ENCODE measurements at regions not wholly inside any gene's neighbourhood (a gene's known extent, or its start where the extent isn't known, plus 50 kb on each side); places are given as distances from the start of the nearest gene placed in this dataset.

DNA sequence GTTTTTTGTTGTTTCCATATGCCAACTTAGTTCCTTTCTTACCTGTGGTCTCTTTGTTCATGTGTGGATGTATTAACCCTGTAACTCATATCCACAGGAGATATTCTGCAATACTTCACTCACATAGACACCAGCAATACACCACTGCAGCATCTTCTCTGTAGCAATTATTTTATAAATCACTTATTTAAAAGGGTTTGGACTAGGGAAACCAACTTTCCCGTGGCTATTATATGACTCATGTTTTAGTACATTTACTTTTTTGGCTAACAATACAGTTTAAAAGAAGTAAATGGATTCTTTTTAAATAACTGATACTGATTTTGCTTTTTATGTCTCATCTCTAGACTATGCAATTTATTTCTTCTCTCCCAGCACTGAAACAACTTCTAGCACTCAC is 488.9 kb downstream of the MBD2 start:
- H3K9me3 ChIP-seq (ENCODE audit: control insufficient read depth, low read length) = peaks cover 5% of the 10 kb centered on the region
- Mint-ChIP-seq H3K36me3 (ENCODE audit: low read depth) (no peaks in the 10 kb centered on the region), H3K27me3 (ENCODE audit: insufficient read depth) (no peaks in the 10 kb centered on the region), H3K4me3 (no peak overlapping the region), H3K4me1 (no peaks in the 10 kb centered on the region), H3K9me3 (peaks cover 3% of the 10 kb centered on the region), H3K27ac (no peak overlapping the region)
- no peaks in the 10 kb centered on the region for H3K36me3 ChIP-seq (ENCODE audit: control insufficient read depth, insufficient read depth, low read length)
- no peak overlapping the region for H3K27ac ChIP-seq (ENCODE audit: low read depth, low read length)
- H3K27me3 ChIP-seq (ENCODE audit: control insufficient read depth, insufficient read depth, low read length, poor library complexity, severe bottlenecking) = no peaks in the 10 kb centered on the region
- WGBS, 2 experiments (ENCODE audit: insufficient coverage in 1 of 2, insufficient read length in 1 of 2) = no CpG with 5 or more reads among the region's 1 CpG
- DNase-seq = no peak
- TF ChIP-seq, protein P1, sequence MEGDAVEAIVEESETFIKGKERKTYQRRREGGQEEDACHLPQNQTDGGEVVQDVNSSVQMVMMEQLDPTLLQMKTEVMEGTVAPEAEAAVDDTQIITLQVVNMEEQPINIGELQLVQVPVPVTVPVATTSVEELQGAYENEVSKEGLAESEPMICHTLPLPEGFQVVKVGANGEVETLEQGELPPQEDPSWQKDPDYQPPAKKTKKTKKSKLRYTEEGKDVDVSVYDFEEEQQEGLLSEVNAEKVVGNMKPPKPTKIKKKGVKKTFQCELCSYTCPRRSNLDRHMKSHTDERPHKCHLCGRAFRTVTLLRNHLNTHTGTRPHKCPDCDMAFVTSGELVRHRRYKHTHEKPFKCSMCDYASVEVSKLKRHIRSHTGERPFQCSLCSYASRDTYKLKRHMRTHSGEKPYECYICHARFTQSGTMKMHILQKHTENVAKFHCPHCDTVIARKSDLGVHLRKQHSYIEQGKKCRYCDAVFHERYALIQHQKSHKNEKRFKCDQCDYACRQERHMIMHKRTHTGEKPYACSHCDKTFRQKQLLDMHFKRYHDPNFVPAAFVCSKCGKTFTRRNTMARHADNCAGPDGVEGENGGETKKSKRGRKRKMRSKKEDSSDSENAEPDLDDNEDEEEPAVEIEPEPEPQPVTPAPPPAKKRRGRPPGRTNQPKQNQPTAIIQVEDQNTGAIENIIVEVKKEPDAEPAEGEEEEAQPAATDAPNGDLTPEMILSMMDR (conservative IDR thresholded peaks at IDR 0.05) = no peak
- no peaks in the 10 kb centered on the region for H3K4me1 ChIP-seq (ENCODE audit: control insufficient read depth, insufficient read depth, low read length)
- H3K4me3 ChIP-seq (ENCODE audit: low read length) = no peak overlapping the region
- no peak overlapping the region for H3K9ac ChIP-seq (ENCODE audit: extremely low read depth, low read length, poor library complexity, severe bottlenecking)

DNA sequence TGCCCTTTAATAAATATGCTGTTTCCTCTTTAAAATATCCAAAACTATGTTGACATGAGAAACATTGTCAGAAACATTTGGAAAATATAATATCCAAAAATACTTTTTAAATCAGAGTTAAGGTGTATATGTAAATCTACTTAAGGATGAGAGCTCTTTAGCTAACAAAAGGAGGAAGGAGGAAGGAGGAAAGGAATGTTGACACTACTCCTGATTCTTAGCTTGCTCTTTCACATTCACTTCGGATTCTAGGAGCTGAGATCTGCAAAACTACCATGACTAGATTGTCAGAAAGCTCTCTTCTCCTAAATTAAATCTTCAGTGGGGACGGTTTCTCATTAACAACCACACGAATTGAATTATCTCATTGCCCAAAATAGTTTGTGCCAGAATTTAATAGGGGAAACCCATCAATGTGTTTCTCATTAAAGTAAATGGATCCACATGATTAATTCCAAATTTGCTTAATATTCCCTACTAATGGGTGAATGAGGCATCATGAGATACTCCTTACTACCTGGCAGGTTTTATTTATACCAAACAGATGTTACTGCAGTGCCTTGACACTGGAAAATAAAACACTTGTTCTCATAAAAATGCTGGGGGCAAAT is 509.1 kb downstream of the MBD2 start:
- H3K36me3 Mint-ChIP-seq (ENCODE audit: low read depth) = no peaks in the 10 kb centered on the region
- Histone ChIP-seq H3K27ac (ENCODE audit: low read depth, low read length) (no peak overlapping the region), H3K36me3 (ENCODE audit: control insufficient read depth, insufficient read depth, low read length) (no peaks in the 10 kb centered on the region), H3K4me3 (ENCODE audit: low read length) (no peak overlapping the region), H3K27me3 (ENCODE audit: control insufficient read depth, insufficient read depth, low read length, poor library complexity, severe bottlenecking) (no peaks in the 10 kb centered on the region), H3K9me3 (ENCODE audit: control insufficient read depth, low read length) (peaks cover under 1% of the 10 kb centered on the region), H3K9ac (ENCODE audit: extremely low read depth, low read length, poor library complexity, severe bottlenecking) (no peak overlapping the region), H3K4me1 (ENCODE audit: control insufficient read depth, insufficient read depth, low read length) (peaks cover 3% of the 10 kb centered on the region)
- no peak for DNase-seq
- peak overlapping the region; percentile 36 for H3K27ac Mint-ChIP-seq
- WGBS, 2 experiments (ENCODE audit: insufficient coverage in 1 of 2, insufficient read length in 1 of 2) = 43% methylated on average over 3 of the region's 3 CpGs; no CpG with 5 or more reads in 1 of the 2 experiments
- no peaks in the 10 kb centered on the region for H3K27me3 Mint-ChIP-seq (ENCODE audit: insufficient read depth)
- TF ChIP-seq, protein P1 (conservative IDR thresholded peaks at IDR 0.05) = no peak
- H3K4me1 Mint-ChIP-seq = peaks cover 9% of the 10 kb centered on the region
- H3K4me3 Mint-ChIP-seq = no peak overlapping the region
- H3K9me3 Mint-ChIP-seq = no peaks in the 10 kb centered on the region

DNA sequence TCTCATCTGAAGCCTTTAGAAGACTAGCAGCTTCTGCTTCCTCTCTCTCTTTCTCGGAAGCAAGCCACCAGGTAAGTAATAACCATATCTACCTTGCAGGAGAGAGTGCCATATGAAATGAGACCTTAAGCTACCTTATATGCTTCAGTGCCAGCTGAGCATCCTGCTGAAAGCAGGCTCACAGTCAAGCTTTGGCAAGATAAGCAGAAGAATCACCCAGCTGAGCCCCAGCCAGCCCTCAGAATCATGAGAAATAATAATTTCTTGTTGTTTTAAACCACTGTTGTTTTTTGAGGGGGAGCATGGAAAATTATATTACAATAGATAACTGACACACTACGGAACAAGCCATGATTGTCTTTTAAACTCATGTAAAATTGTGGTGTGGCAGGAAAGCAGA is 514.4 kb downstream of the MBD2 start:
- no peaks in the 10 kb centered on the region for H3K36me3 ChIP-seq (ENCODE audit: control insufficient read depth, insufficient read depth, low read length)
- no peak overlapping the region for H3K4me3 ChIP-seq (ENCODE audit: low read length)
- H3K9me3 ChIP-seq (ENCODE audit: control insufficient read depth, low read length) = peaks cover 10% of the 10 kb centered on the region
- no peaks in the 10 kb centered on the region for H3K27me3 Mint-ChIP-seq (ENCODE audit: insufficient read depth)
- no peaks in the 10 kb centered on the region for H3K4me1 ChIP-seq (ENCODE audit: control insufficient read depth, insufficient read depth, low read length)
- H3K27ac ChIP-seq (ENCODE audit: low read depth, low read length) = no peak overlapping the region
- H3K9me3 Mint-ChIP-seq = no peaks in the 10 kb centered on the region
- no peak for DNase-seq
- H3K4me1 Mint-ChIP-seq = no peaks in the 10 kb centered on the region
- no peaks in the 10 kb centered on the region for H3K27me3 ChIP-seq (ENCODE audit: control insufficient read depth, insufficient read depth, low read length, poor library complexity, severe bottlenecking)
- TF ChIP-seq, protein P1 (conservative IDR thresholded peaks at IDR 0.05) = no peak
- H3K9ac ChIP-seq (ENCODE audit: extremely low read depth, low read length, poor library complexity, severe bottlenecking) = no peak overlapping the region
- H3K36me3 Mint-ChIP-seq (ENCODE audit: low read depth) = no peaks in the 10 kb centered on the region
- no peak overlapping the region for H3K27ac Mint-ChIP-seq
- no peak overlapping the region for H3K4me3 Mint-ChIP-seq
- WGBS, 2 experiments (ENCODE audit: insufficient coverage in 1 of 2, insufficient read length in 1 of 2) = 68 to 80% methylated on average over 1 to 2 of the region's 2 CpGs

Measured in endodermal cell (in vitro differentiated cells).